Activated CD8-positive, alpha-beta T cell treated with anti-CD3 and anti-CD28 coated beads for 36 hours (primary cell): ENCODE measurements at regions not wholly inside any gene's neighbourhood (a gene's known extent, or its start where the extent isn't known, plus 50 kb on each side); places are given as distances from the start of the nearest gene placed in this dataset.

Experiments
- ATAC-seq: fragments of 200-7000 bp; cut with Tn5 transposase; one replicate; pipeline ENCODE4 v1.10.0; 2021; ENCODE audit warnings: mild to moderate bottlenecking, moderate library complexity
- CTCF ChIA-PET: fragments of 350-600 bp; sonication (Branson Sonifier 250); formaldehyde crosslinking; loops from one replicate; lab custom pipeline; 2021; ENCODE audit warnings: antibody characterized with exemption; lab: Charles Lee
- POLR2A ChIA-PET: fragments of 350-600 bp; sonication (Branson Sonifier 250); formaldehyde crosslinking; loops from one replicate; lab custom pipeline; 2021; ENCODE audit warnings: antibody characterized with exemption; lab: Charles Lee
- DNase-seq: peaks from one replicate; pipeline ENCODE4 v3.0.0-alpha.2; 2020
- H3K27ac Mint-ChIP-seq: one replicate; pipeline ENCODE4 v1.8.0; 2021; ENCODE audit warnings: mild to moderate bottlenecking, mixed read lengths
- H3K27me3 Mint-ChIP-seq: one replicate; pipeline ENCODE4 v1.8.0; 2021; ENCODE audit warnings: mixed read lengths
- H3K36me3 Mint-ChIP-seq: one replicate; pipeline ENCODE4 v1.8.0; 2021; ENCODE audit warnings: low read depth, mixed read lengths
- H3K4me1 Mint-ChIP-seq: one replicate; pipeline ENCODE4 v1.8.0; 2021; ENCODE audit warnings: low read depth, mixed read lengths
- H3K4me3 Mint-ChIP-seq: one replicate; pipeline ENCODE4 v1.8.0; 2021; ENCODE audit warnings: mild to moderate bottlenecking, moderate library complexity, mixed read lengths
- H3K9me3 Mint-ChIP-seq: one replicate; pipeline ENCODE4 v1.8.0; 2021; ENCODE audit warnings: mixed read lengths
- CTCF ChIP-seq: fragments of 200-600 bp; IDR thresholded peaks from one replicate; pipeline ENCODE4 v1.8.0; 2022; ENCODE audit warnings: antibody characterized with exemption, mild to moderate bottlenecking
- intact Hi-C: fragments of 100-400 bp; cut with micrococcal nuclease; formaldehyde crosslinking; loops from one replicate; pipeline ENCODE4 v1.10.0; 2022

- ChIA-PET CTCF (no interaction called here), POLR2A (no interaction called here)
- Mint-ChIP-seq H3K4me3 (no peak overlapping the region), H3K4me1 (no peaks in the 10 kb centered on the region), H3K27me3 (peaks cover 6% of the 10 kb centered on the region), H3K27ac (no peak overlapping the region), H3K36me3 (no peaks in the 10 kb centered on the region), H3K9me3 (no peaks in the 10 kb centered on the region)
- intact Hi-C loops: no loop called here
- DNase-seq: no peak
- no peak for ATAC-seq
- TF ChIP-seq CTCF: no peak
Measured at GRCh38 chr9:75715360-75715759, 175.1 kb upstream of the PCSK5 start.

DNA sequence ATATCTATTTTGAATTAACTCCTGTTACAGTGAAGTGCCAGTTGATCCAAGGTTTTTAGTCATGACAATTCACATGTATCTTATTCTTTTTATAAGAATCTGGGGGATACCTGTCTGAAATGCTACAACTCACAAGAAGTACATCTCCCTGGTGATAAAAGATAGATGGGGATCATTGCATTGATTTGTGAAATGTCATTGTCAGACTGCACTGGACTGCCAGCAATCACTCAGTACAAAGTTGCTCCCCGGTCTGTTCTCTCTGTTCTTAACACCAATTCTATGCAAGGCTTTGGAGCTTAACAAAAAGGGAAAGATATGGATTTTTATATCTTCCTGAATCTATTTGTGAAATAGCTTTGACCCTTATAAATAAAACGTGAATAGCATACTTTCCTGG, 171.8 kb upstream of the PCSK5 start:
- POLR2A ChIA-PET: no interaction called here
- TF ChIP-seq CTCF: no peak
- H3K27ac Mint-ChIP-seq: no peak overlapping the region
- no peak for DNase-seq
- no peak for ATAC-seq
- no peak overlapping the region for H3K4me3 Mint-ChIP-seq
- H3K9me3 Mint-ChIP-seq: no peaks in the 10 kb centered on the region
- no peaks in the 10 kb centered on the region for H3K4me1 Mint-ChIP-seq
- CTCF ChIA-PET: no interaction called here
- peaks cover 6% of the 10 kb centered on the region for H3K27me3 Mint-ChIP-seq
- intact Hi-C loops: no loop called here
- no peaks in the 10 kb centered on the region for H3K36me3 Mint-ChIP-seq

- Mint-ChIP-seq H3K27me3 (peaks cover 4% of the 10 kb centered on the region), H3K36me3 (no peaks in the 10 kb centered on the region), H3K27ac (no peak overlapping the region), H3K9me3 (peaks cover 1% of the 10 kb centered on the region), H3K4me1 (no peaks in the 10 kb centered on the region), H3K4me3 (no peak overlapping the region)
- ATAC-seq: no peak
- no peak for TF ChIP-seq CTCF
- CTCF ChIA-PET: no interaction called here
- no peak for DNase-seq
- intact Hi-C loops: no loop called here
- POLR2A ChIA-PET: no interaction called here
Measured at GRCh38 chr9:75728391-75728790, 162.1 kb upstream of the PCSK5 start.

- H3K4me1 Mint-ChIP-seq: no peaks in the 10 kb centered on the region
- no peaks in the 10 kb centered on the region for H3K27me3 Mint-ChIP-seq
- no peaks in the 10 kb centered on the region for H3K36me3 Mint-ChIP-seq
- DNase-seq: no peak
- no peak for TF ChIP-seq CTCF
- ChIA-PET POLR2A (no interaction called here), CTCF (no interaction called here)
- no peaks in the 10 kb centered on the region for H3K9me3 Mint-ChIP-seq
- no peak overlapping the region for H3K27ac Mint-ChIP-seq
- H3K4me3 Mint-ChIP-seq: no peak overlapping the region
- intact Hi-C loops: no loop called here
- ATAC-seq: no peak
Measured at GRCh38 chr9:75734802-75735201, 155.7 kb upstream of the PCSK5 start.

- no peak overlapping the region for H3K4me3 Mint-ChIP-seq
- ChIA-PET POLR2A (no interaction called here), CTCF (no interaction called here)
- no peaks in the 10 kb centered on the region for H3K9me3 Mint-ChIP-seq
- DNase-seq (no peak), ATAC-seq (no peak)
- peaks cover 2% of the 10 kb centered on the region for H3K27me3 Mint-ChIP-seq
- no peaks in the 10 kb centered on the region for H3K36me3 Mint-ChIP-seq
- no peak for TF ChIP-seq CTCF
- intact Hi-C loops: no loop called here
- no peaks in the 10 kb centered on the region for H3K4me1 Mint-ChIP-seq
- H3K27ac Mint-ChIP-seq: no peak overlapping the region
Measured at GRCh38 chr9:75739884-75740611, 150.4 kb upstream of the PCSK5 start.
